ENCODE measurements at regions not wholly inside any gene's neighbourhood (a gene's known extent, or its start where the extent isn't known, plus 50 kb on each side); places are given as distances from the start of the nearest gene placed in this dataset.

DNA sequence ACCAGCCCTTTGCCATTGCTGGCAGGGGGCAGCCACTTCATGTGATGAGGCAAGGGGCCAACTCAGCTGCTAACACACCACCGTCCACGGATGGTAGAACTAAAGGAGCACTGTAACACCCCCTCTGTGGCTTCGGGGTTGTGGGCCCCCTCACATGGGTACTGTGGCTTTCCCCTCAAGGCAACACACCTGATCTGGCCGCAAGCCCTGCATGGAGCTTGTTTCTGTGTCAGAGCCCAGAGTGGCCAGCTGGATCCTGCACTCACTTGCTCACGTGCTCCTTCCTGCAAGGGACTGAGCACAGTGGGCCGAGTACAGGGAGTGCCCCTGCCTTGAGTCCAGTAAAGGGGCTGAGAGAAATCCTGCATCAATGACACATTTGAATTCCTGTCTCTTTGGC lies 507.4 kb upstream of the SMC2 start:
- TF ChIP-seq TAF1 (IDR thresholded peaks at IDR 0.05; ENCODE audit: low read depth) (no peak), TCF12 (IDR thresholded peaks at IDR 0.05; ENCODE audit: low read depth) (no peak), TEAD4 (IDR thresholded peaks at IDR 0.05) (no peak), EGR1 (IDR thresholded peaks at IDR 0.05) (no peak), NFIC (IDR thresholded peaks at IDR 0.05) (no peak), ZBTB7A (IDR thresholded peaks at IDR 0.05; ENCODE audit: low read depth) (no peak), EP300 (IDR thresholded peaks at IDR 0.05; ENCODE audit: borderline replicate concordance) (no peak), MAX (IDR thresholded peaks at IDR 0.05) (no peak), CREB1 (IDR thresholded peaks at IDR 0.05; ENCODE audit: low read depth) (no peak), FOXM1 (IDR thresholded peaks at IDR 0.05; ENCODE audit: borderline replicate concordance, low read depth) (no peak), USF1 (IDR thresholded peaks at IDR 0.05) (no peak), CEBPB (IDR thresholded peaks at IDR 0.05) (no peak)
- TF ChIP-seq, protein P1, sequence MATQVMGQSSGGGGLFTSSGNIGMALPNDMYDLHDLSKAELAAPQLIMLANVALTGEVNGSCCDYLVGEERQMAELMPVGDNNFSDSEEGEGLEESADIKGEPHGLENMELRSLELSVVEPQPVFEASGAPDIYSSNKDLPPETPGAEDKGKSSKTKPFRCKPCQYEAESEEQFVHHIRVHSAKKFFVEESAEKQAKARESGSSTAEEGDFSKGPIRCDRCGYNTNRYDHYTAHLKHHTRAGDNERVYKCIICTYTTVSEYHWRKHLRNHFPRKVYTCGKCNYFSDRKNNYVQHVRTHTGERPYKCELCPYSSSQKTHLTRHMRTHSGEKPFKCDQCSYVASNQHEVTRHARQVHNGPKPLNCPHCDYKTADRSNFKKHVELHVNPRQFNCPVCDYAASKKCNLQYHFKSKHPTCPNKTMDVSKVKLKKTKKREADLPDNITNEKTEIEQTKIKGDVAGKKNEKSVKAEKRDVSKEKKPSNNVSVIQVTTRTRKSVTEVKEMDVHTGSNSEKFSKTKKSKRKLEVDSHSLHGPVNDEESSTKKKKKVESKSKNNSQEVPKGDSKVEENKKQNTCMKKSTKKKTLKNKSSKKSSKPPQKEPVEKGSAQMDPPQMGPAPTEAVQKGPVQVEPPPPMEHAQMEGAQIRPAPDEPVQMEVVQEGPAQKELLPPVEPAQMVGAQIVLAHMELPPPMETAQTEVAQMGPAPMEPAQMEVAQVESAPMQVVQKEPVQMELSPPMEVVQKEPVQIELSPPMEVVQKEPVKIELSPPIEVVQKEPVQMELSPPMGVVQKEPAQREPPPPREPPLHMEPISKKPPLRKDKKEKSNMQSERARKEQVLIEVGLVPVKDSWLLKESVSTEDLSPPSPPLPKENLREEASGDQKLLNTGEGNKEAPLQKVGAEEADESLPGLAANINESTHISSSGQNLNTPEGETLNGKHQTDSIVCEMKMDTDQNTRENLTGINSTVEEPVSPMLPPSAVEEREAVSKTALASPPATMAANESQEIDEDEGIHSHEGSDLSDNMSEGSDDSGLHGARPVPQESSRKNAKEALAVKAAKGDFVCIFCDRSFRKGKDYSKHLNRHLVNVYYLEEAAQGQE (IDR thresholded peaks at IDR 0.05; ENCODE audit: low read depth) = no peak

- TF ChIP-seq RAD21 (IDR thresholded peaks at IDR 0.05; ENCODE audit: low read depth) (no peak), CEBPB (IDR thresholded peaks at IDR 0.05) (no peak), YY1 (IDR thresholded peaks at IDR 0.05; ENCODE audit: low read depth) (no peak), TCF12 (IDR thresholded peaks at IDR 0.05; ENCODE audit: low read depth) (no peak), ZBTB7A (IDR thresholded peaks at IDR 0.05; ENCODE audit: low read depth) (no peak), CREB1 (IDR thresholded peaks at IDR 0.05; ENCODE audit: low read depth) (no peak), NFIC (IDR thresholded peaks at IDR 0.05) (no peak), USF1 (IDR thresholded peaks at IDR 0.05) (no peak), TAF1 (IDR thresholded peaks at IDR 0.05; ENCODE audit: low read depth) (no peak), MAX (IDR thresholded peaks at IDR 0.05) (no peak), FOXM1 (IDR thresholded peaks at IDR 0.05; ENCODE audit: borderline replicate concordance, low read depth) (no peak), EP300 (IDR thresholded peaks at IDR 0.05; ENCODE audit: borderline replicate concordance) (no peak), EGR1 (IDR thresholded peaks at IDR 0.05) (no peak), TEAD4 (IDR thresholded peaks at IDR 0.05) (no peak)
- TF ChIP-seq, protein P1 (IDR thresholded peaks at IDR 0.05; ENCODE audit: low read depth) = no peak
Observed at GRCh38 chr9:103601287-103601686, 492.8 kb upstream of the SMC2 start.

DNA sequence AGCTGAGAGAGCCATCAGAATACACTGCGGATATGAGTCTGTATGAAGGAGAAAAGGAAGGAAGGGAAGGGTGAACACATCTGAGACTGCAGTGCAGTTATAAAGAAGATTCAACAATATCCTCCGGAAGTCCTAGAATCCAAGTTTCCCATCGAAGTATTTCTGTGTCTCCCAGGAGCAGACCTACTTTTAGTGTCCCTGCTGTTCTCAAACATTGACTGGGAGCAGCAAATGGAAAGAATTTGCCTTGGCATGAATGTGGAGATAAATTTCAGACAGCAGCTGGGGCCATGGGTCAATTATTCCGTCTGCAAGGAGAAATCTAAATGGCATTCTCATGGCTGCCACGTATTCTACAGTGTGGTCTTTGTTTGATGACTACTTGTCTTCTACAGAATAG lies 478.1 kb upstream of the SMC2 start:
- TF ChIP-seq CREB1 (IDR thresholded peaks at IDR 0.05; ENCODE audit: low read depth) (no peak), MAX (IDR thresholded peaks at IDR 0.05) (no peak), ZBTB7A (IDR thresholded peaks at IDR 0.05; ENCODE audit: low read depth) (no peak), TEAD4 (IDR thresholded peaks at IDR 0.05) (no peak), TAF1 (IDR thresholded peaks at IDR 0.05; ENCODE audit: low read depth) (no peak), EGR1 (IDR thresholded peaks at IDR 0.05) (no peak), RAD21 (IDR thresholded peaks at IDR 0.05; ENCODE audit: low read depth) (no peak), TCF12 (IDR thresholded peaks at IDR 0.05; ENCODE audit: low read depth) (no peak), NFIC (IDR thresholded peaks at IDR 0.05) (no peak), YY1 (IDR thresholded peaks at IDR 0.05; ENCODE audit: low read depth) (no peak), CEBPB (IDR thresholded peaks at IDR 0.05) (no peak), FOXM1 (IDR thresholded peaks at IDR 0.05; ENCODE audit: borderline replicate concordance, low read depth) (no peak)
- TF ChIP-seq, protein P1 (IDR thresholded peaks at IDR 0.05; ENCODE audit: low read depth) = no peak

- TF ChIP-seq RAD21 (IDR thresholded peaks at IDR 0.05; ENCODE audit: low read depth) (no peak), ZBTB7A (IDR thresholded peaks at IDR 0.05; ENCODE audit: low read depth) (no peak)
Observed at GRCh38 chr9:103617046-103617445, 477.1 kb upstream of the SMC2 start.
